HEK293 (cell line): ENCODE measurements at regions not wholly inside any gene's neighbourhood (a gene's known extent, or its start where the extent isn't known, plus 50 kb on each side); places are given as distances from the start of the nearest gene placed in this dataset.

Experiments
- EGR2 ChIP-seq: fragments of 450-650 bp; formaldehyde crosslinking; IDR thresholded peaks from 2 replicates; pipeline ENCODE4 v1.5.1; 2016; ENCODE audit warnings: low read depth, missing biosample characterization, missing genetic modification characterization
- FEZF1 ChIP-seq: fragments of 450-650 bp; formaldehyde crosslinking; IDR thresholded peaks from 2 replicates; pipeline ENCODE4 v1.5.1; 2016; ENCODE audit warnings: missing biosample characterization, missing genetic modification characterization
- KLF1 ChIP-seq: fragments of 450-650 bp; formaldehyde crosslinking; IDR thresholded peaks from 2 replicates; pipeline ENCODE4 v1.5.1; 2016; ENCODE audit warnings: missing biosample characterization, missing genetic modification characterization
- KLF10 ChIP-seq: fragments of 450-650 bp; IDR thresholded peaks from 2 replicates; pipeline ENCODE4 v1.5.1; 2018; ENCODE audit warnings: missing biosample characterization, mild to moderate bottlenecking, missing genetic modification characterization
- MZF1 ChIP-seq: fragments of 450-650 bp; formaldehyde crosslinking; IDR thresholded peaks from 2 replicates; pipeline ENCODE4 v1.5.1; 2017; ENCODE audit warnings: missing biosample characterization, missing genetic modification characterization, borderline replicate concordance
- OSR2 ChIP-seq: fragments of 450-650 bp; formaldehyde crosslinking; IDR thresholded peaks from 2 replicates; pipeline ENCODE4 v1.5.1; 2016; ENCODE audit warnings: missing biosample characterization, missing genetic modification characterization
- SCRT1 ChIP-seq: fragments of 450-650 bp; formaldehyde crosslinking; IDR thresholded peaks from 2 replicates; pipeline ENCODE4 v1.5.1; 2016; ENCODE audit warnings: missing biosample characterization, missing genetic modification characterization, borderline replicate concordance
- TRIM28 ChIP-seq: IDR thresholded peaks from 2 replicates; pipeline ENCODE4 v1.6.1; 2011; ENCODE audit warnings: low read length, control low read depth, borderline replicate concordance
- WT1 ChIP-seq: fragments of 450-650 bp; formaldehyde crosslinking; IDR thresholded peaks from 2 replicates; pipeline ENCODE4 v1.5.1; 2016; ENCODE audit warnings: missing biosample characterization, missing genetic modification characterization
- YY1 ChIP-seq: fragments of 450-650 bp; formaldehyde crosslinking; IDR thresholded peaks from 2 replicates; pipeline ENCODE4 v1.5.1; 2018; ENCODE audit warnings: missing biosample characterization, missing genetic modification characterization
- ZBTB7A ChIP-seq: fragments of 450-650 bp; formaldehyde crosslinking; IDR thresholded peaks from 2 replicates; pipeline ENCODE4 v1.5.1; 2016; ENCODE audit warnings: low read depth, missing biosample characterization, missing genetic modification characterization
- ZEB2 ChIP-seq: fragments of 450-650 bp; formaldehyde crosslinking; IDR thresholded peaks from 2 replicates; pipeline ENCODE4 v1.5.1; 2016; ENCODE audit warnings: missing biosample characterization, missing genetic modification characterization
- ZIC2 ChIP-seq: fragments of 450-650 bp; formaldehyde crosslinking; IDR thresholded peaks from 2 replicates; pipeline ENCODE4 v1.5.1; 2016; ENCODE audit warnings: missing biosample characterization, missing genetic modification characterization
- ZNF157 ChIP-seq: fragments of 450-650 bp; formaldehyde crosslinking; IDR thresholded peaks from 2 replicates; pipeline ENCODE4 v1.5.1; 2016; ENCODE audit warnings: missing biosample characterization, missing genetic modification characterization
- ZNF23 ChIP-seq: fragments of 450-650 bp; formaldehyde crosslinking; IDR thresholded peaks from 2 replicates; pipeline ENCODE4 v1.5.1; 2016; ENCODE audit warnings: missing biosample characterization, missing genetic modification characterization, borderline replicate concordance
- ZNF266 ChIP-seq: fragments of 450-650 bp; formaldehyde crosslinking; IDR thresholded peaks from 2 replicates; pipeline ENCODE4 v1.5.1; 2016; ENCODE audit warnings: missing biosample characterization, missing genetic modification characterization, low read depth
- ZNF404 ChIP-seq: fragments of 450-650 bp; formaldehyde crosslinking; IDR thresholded peaks from 2 replicates; pipeline ENCODE4 v1.5.1; 2017; ENCODE audit warnings: missing biosample characterization, missing genetic modification characterization
- ZNF514 ChIP-seq: fragments of 450-650 bp; formaldehyde crosslinking; IDR thresholded peaks from 2 replicates; pipeline ENCODE4 v1.5.1; 2016; ENCODE audit warnings: missing biosample characterization, missing genetic modification characterization
- ZNF521 ChIP-seq: fragments of 450-650 bp; formaldehyde crosslinking; IDR thresholded peaks from 2 replicates; pipeline ENCODE4 v1.5.1; 2017; ENCODE audit warnings: missing biosample characterization, mild to moderate bottlenecking, missing genetic modification characterization
- ZNF596 ChIP-seq: fragments of 450-650 bp; IDR thresholded peaks from 2 replicates; pipeline ENCODE4 v1.5.0; 2018; ENCODE audit warnings: missing biosample characterization, mild to moderate bottlenecking, missing genetic modification characterization, moderate library complexity
- ZNF654 ChIP-seq: fragments of 450-650 bp; formaldehyde crosslinking; IDR thresholded peaks from 2 replicates; pipeline ENCODE4 v1.5.1; 2016; ENCODE audit warnings: low read depth, missing biosample characterization, missing genetic modification characterization
- ZNF701 ChIP-seq: fragments of 450-650 bp; formaldehyde crosslinking; IDR thresholded peaks from 2 replicates; pipeline ENCODE4 v1.5.1; 2016; ENCODE audit warnings: missing biosample characterization, missing genetic modification characterization
- ZSCAN16 ChIP-seq: fragments of 450-650 bp; formaldehyde crosslinking; IDR thresholded peaks from 2 replicates; pipeline ENCODE4 v1.5.1; 2016; ENCODE audit warnings: missing biosample characterization, missing genetic modification characterization
- ZSCAN30 ChIP-seq: fragments of 450-650 bp; IDR thresholded peaks from 2 replicates; pipeline ENCODE4 v1.5.1; 2018; ENCODE audit warnings: missing biosample characterization, mild to moderate bottlenecking, missing genetic modification characterization, moderate library complexity
- TF ChIP-seq, protein P1 (sequence below): fragments of 450-650 bp; formaldehyde crosslinking; IDR thresholded peaks from 2 replicates; pipeline ENCODE4 v1.5.1; 2017; ENCODE audit warnings: missing biosample characterization, mild to moderate bottlenecking, missing genetic modification characterization, moderate library complexity
- TF ChIP-seq, protein P2 (sequence below): fragments of 450-650 bp; formaldehyde crosslinking; IDR thresholded peaks from 2 replicates; pipeline ENCODE4 v1.5.1; 2017; ENCODE audit warnings: missing biosample characterization, missing genetic modification characterization
- TF ChIP-seq, protein P3 (sequence below): fragments of 450-650 bp; formaldehyde crosslinking; IDR thresholded peaks from 2 replicates; pipeline ENCODE4 v1.5.1; 2016; ENCODE audit warnings: missing biosample characterization, missing genetic modification characterization
- TF ChIP-seq, protein P4 (sequence below): fragments of 450-650 bp; formaldehyde crosslinking; IDR thresholded peaks from 2 replicates; pipeline ENCODE4 v1.5.1; 2016; ENCODE audit warnings: missing biosample characterization, missing genetic modification characterization
- TF ChIP-seq, protein P5 (sequence below): fragments of 450-650 bp; formaldehyde crosslinking; IDR thresholded peaks from 2 replicates; pipeline ENCODE4 v1.5.1; 2017; ENCODE audit warnings: missing biosample characterization, missing genetic modification characterization
- TF ChIP-seq, protein P6 (sequence below): IDR thresholded peaks from 2 replicates; pipeline ENCODE4 v1.6.1; 2011; ENCODE audit warnings: mild to moderate bottlenecking, low read depth, low read length, borderline replicate concordance

DNA sequence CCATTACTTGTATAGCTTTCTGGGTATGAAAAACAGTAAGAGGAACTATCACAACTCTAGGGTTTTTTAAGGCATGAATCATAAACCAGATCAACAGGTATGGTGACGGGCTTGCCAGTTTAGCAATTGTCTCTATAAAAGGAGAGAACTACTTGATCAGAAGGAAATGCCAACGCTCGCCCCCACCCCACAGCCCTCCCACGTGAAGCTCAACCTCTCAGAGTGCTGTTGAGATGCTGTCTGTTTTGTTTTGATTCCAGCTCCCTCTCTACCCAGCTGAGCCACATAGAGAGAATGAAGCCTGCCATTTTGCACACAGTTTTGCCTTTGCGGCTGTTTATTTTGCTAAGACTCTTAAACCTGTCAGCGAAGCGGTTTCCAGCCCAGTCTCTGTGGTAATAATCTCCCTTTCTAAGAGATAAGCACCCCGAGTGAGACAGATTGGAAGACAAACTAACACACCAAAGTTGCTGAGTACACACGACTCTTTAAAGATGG, 257.9 kb upstream of the ANKRD55 start (continued):
- TF ChIP-seq ZSCAN30 (tag by site-specific recombination), result 0 out of 2 replicates have a peak, but pooled peaks have one; percentile 32
- TF ChIP-seq, protein P1, sequence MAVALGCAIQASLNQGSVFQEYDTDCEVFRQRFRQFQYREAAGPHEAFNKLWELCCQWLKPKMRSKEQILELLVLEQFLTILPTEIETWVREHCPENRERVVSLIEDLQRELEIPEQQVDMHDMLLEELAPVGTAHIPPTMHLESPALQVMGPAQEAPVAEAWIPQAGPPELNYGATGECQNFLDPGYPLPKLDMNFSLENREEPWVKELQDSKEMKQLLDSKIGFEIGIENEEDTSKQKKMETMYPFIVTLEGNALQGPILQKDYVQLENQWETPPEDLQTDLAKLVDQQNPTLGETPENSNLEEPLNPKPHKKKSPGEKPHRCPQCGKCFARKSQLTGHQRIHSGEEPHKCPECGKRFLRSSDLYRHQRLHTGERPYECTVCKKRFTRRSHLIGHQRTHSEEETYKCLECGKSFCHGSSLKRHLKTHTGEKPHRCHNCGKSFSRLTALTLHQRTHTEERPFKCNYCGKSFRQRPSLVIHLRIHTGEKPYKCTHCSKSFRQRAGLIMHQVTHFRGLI (tag by site-specific recombination), result no peak; the same call in 1 of the 2 replicates
- peak; percentile 37; the same call in 1 of the 2 replicates for TF ChIP-seq TRIM28
- TF ChIP-seq ZBTB7A, result no peak
- TF ChIP-seq ZNF157 (tag by site-specific recombination), result no peak
- peak; percentile 15; the same call in 1 of the 2 replicates for TF ChIP-seq MZF1
- no peak for TF ChIP-seq ZNF404 (tag by site-specific recombination)
- TF ChIP-seq ZNF701 (tag by site-specific recombination), result no peak
- TF ChIP-seq SCRT1 (tag by site-specific recombination), result 0 out of 2 replicates have a peak, but pooled peaks have one; percentile 27
- TF ChIP-seq ZNF266 (tag by site-specific recombination), result no peak
- peak; percentile 75 for TF ChIP-seq ZIC2 (tag by site-specific recombination)
- TF ChIP-seq WT1 (tag by site-specific recombination), result no peak
- TF ChIP-seq, protein P2, sequence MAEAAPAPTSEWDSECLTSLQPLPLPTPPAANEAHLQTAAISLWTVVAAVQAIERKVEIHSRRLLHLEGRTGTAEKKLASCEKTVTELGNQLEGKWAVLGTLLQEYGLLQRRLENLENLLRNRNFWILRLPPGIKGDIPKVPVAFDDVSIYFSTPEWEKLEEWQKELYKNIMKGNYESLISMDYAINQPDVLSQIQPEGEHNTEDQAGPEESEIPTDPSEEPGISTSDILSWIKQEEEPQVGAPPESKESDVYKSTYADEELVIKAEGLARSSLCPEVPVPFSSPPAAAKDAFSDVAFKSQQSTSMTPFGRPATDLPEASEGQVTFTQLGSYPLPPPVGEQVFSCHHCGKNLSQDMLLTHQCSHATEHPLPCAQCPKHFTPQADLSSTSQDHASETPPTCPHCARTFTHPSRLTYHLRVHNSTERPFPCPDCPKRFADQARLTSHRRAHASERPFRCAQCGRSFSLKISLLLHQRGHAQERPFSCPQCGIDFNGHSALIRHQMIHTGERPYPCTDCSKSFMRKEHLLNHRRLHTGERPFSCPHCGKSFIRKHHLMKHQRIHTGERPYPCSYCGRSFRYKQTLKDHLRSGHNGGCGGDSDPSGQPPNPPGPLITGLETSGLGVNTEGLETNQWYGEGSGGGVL (tag by site-specific recombination), result 0 out of 2 replicates have a peak, but pooled peaks have one; percentile 19
- TF ChIP-seq FEZF1 (tag by site-specific recombination), result peak; percentile 91
- no peak for TF ChIP-seq ZNF654 (tag by site-specific recombination)
- TF ChIP-seq ZEB2 (tag by site-specific recombination), result no peak
- TF ChIP-seq, protein P3, sequence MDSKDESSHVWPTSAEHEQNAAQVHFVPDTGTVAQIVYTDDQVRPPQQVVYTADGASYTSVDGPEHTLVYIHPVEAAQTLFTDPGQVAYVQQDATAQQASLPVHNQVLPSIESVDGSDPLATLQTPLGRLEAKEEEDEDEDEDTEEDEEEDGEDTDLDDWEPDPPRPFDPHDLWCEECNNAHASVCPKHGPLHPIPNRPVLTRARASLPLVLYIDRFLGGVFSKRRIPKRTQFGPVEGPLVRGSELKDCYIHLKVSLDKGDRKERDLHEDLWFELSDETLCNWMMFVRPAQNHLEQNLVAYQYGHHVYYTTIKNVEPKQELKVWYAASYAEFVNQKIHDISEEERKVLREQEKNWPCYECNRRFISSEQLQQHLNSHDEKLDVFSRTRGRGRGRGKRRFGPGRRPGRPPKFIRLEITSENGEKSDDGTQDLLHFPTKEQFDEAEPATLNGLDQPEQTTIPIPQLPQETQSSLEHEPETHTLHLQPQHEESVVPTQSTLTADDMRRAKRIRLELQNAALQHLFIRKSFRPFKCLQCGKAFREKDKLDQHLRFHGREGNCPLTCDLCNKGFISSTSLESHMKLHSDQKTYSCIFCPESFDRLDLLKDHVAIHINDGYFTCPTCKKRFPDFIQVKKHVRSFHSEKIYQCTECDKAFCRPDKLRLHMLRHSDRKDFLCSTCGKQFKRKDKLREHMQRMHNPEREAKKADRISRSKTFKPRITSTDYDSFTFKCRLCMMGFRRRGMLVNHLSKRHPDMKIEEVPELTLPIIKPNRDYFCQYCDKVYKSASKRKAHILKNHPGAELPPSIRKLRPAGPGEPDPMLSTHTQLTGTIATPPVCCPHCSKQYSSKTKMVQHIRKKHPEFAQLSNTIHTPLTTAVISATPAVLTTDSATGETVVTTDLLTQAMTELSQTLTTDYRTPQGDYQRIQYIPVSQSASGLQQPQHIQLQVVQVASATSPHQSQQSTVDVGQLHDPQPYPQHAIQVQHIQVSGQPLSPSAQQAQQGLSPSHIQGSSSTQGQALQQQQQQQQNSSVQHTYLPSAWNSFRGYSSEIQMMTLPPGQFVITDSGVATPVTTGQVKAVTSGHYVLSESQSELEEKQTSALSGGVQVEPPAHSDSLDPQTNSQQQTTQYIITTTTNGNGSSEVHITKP (tag by site-specific recombination), result no peak
- no peak for TF ChIP-seq ZNF514
- TF ChIP-seq YY1 (tag by site-specific recombination), result peak; percentile 49; the same call in 1 of the 2 replicates
- TF ChIP-seq KLF1 (tag by site-specific recombination), result no peak
- TF ChIP-seq ZNF521 (tag by site-specific recombination), result no peak
- TF ChIP-seq EGR2 (tag by site-specific recombination), result peak; percentile 33; the same call in 1 of the 2 replicates
- TF ChIP-seq ZSCAN16 (tag by site-specific recombination), result no peak
- TF ChIP-seq, protein P4, sequence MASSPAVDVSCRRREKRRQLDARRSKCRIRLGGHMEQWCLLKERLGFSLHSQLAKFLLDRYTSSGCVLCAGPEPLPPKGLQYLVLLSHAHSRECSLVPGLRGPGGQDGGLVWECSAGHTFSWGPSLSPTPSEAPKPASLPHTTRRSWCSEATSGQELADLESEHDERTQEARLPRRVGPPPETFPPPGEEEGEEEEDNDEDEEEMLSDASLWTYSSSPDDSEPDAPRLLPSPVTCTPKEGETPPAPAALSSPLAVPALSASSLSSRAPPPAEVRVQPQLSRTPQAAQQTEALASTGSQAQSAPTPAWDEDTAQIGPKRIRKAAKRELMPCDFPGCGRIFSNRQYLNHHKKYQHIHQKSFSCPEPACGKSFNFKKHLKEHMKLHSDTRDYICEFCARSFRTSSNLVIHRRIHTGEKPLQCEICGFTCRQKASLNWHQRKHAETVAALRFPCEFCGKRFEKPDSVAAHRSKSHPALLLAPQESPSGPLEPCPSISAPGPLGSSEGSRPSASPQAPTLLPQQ (tag by site-specific recombination), result no peak
- 0 out of 2 replicates have a peak, but pooled peaks have one; percentile 28 for TF ChIP-seq ZNF596
- TF ChIP-seq, protein P5, sequence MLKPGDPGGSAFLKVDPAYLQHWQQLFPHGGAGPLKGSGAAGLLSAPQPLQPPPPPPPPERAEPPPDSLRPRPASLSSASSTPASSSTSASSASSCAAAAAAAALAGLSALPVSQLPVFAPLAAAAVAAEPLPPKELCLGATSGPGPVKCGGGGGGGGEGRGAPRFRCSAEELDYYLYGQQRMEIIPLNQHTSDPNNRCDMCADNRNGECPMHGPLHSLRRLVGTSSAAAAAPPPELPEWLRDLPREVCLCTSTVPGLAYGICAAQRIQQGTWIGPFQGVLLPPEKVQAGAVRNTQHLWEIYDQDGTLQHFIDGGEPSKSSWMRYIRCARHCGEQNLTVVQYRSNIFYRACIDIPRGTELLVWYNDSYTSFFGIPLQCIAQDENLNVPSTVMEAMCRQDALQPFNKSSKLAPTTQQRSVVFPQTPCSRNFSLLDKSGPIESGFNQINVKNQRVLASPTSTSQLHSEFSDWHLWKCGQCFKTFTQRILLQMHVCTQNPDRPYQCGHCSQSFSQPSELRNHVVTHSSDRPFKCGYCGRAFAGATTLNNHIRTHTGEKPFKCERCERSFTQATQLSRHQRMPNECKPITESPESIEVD, result peak; percentile 43; the same call in 1 of the 2 replicates
- TF ChIP-seq, protein P6, sequence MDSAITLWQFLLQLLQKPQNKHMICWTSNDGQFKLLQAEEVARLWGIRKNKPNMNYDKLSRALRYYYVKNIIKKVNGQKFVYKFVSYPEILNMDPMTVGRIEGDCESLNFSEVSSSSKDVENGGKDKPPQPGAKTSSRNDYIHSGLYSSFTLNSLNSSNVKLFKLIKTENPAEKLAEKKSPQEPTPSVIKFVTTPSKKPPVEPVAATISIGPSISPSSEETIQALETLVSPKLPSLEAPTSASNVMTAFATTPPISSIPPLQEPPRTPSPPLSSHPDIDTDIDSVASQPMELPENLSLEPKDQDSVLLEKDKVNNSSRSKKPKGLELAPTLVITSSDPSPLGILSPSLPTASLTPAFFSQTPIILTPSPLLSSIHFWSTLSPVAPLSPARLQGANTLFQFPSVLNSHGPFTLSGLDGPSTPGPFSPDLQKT, result no peak
- TF ChIP-seq ZNF23 (tag by site-specific recombination), result no peak
- TF ChIP-seq OSR2 (tag by site-specific recombination), result no peak
- no peak for TF ChIP-seq KLF10 (tag by site-specific recombination)
